Astrocyte (in vitro differentiated cells and primary cell): ENCODE measurements at regions not wholly inside any gene's neighbourhood (a gene's known extent, or its start where the extent isn't known, plus 50 kb on each side); places are given as distances from the start of the nearest gene placed in this dataset.

Experiments
- EZH2 ChIP-seq: IDR thresholded peaks from 2 replicates; pipeline ENCODE4 v1.6.1; 2012; ENCODE audit warnings: mild to moderate bottlenecking, low read length, inconsistent platforms; ENCODE audit not compliant: insufficient read depth
- TF ChIP-seq, protein P1 (sequence below): IDR thresholded peaks from 2 replicates; pipeline ENCODE4 v1.5.1; 2011; ENCODE audit warnings: low read depth, mild to moderate bottlenecking, inconsistent platforms, low read length, moderate library complexity; ENCODE audit not compliant: insufficient read depth

DNA sequence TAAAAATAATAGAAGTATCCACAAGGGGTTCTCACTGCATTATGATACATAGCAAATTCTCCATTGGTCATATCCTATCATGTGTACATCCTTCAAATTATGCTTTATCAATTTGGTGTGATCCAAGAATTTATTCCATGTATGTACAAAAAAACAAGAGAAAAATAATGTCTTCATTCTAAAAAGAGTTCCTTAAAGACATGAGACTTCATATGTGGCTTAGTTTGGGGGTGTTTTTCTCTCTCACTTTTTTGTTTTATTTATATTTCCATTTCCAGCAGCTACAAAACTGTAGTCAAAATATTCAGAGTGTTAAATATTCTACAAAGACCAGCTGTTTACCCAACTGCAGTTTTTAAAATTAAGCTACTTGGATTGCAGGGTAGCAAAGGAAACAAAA, 972.0 kb downstream of the DTWD2 start:
- TF ChIP-seq, protein P1, sequence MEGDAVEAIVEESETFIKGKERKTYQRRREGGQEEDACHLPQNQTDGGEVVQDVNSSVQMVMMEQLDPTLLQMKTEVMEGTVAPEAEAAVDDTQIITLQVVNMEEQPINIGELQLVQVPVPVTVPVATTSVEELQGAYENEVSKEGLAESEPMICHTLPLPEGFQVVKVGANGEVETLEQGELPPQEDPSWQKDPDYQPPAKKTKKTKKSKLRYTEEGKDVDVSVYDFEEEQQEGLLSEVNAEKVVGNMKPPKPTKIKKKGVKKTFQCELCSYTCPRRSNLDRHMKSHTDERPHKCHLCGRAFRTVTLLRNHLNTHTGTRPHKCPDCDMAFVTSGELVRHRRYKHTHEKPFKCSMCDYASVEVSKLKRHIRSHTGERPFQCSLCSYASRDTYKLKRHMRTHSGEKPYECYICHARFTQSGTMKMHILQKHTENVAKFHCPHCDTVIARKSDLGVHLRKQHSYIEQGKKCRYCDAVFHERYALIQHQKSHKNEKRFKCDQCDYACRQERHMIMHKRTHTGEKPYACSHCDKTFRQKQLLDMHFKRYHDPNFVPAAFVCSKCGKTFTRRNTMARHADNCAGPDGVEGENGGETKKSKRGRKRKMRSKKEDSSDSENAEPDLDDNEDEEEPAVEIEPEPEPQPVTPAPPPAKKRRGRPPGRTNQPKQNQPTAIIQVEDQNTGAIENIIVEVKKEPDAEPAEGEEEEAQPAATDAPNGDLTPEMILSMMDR = no peak
- TF ChIP-seq EZH2 = no peak
